Neuron (in vitro differentiated cells): ENCODE measurements at regions not wholly inside any gene's neighbourhood (a gene's known extent, or its start where the extent isn't known, plus 50 kb on each side); places are given as distances from the start of the nearest gene placed in this dataset.
"Not testable (repeated sequence)": the region's sequence is repeated elsewhere in the genome, so short reads cannot be mapped to it uniquely, and the experiment has no call there.

Experiments used
- H2AFZ ChIP-seq: one replicate; pipeline ENCODE4 v1.6.1; 2013; ENCODE audit warnings: low read depth, mild to moderate bottlenecking, inconsistent platforms, low read length, moderate library complexity
- H3K27me3 ChIP-seq: one replicate; pipeline ENCODE4 v1.6.1; 2013; ENCODE audit warnings: low read length; ENCODE audit not compliant: insufficient read depth
- H3K36me3 ChIP-seq: one replicate; pipeline ENCODE4 v1.6.1; 2013; ENCODE audit warnings: low read length; ENCODE audit not compliant: insufficient read depth
- H3K4me1 ChIP-seq: one replicate; pipeline ENCODE4 v1.6.1; 2013; ENCODE audit warnings: low read length; ENCODE audit not compliant: insufficient read depth
- H3K4me3 ChIP-seq: 2 replicates; pipeline ENCODE4 v1.5.1; 2013; ENCODE audit warnings: mild to moderate bottlenecking, low read length, moderate library complexity
- H3K9me3 ChIP-seq: one replicate; pipeline ENCODE4 v1.6.1; 2013; ENCODE audit warnings: low read length

DNA sequence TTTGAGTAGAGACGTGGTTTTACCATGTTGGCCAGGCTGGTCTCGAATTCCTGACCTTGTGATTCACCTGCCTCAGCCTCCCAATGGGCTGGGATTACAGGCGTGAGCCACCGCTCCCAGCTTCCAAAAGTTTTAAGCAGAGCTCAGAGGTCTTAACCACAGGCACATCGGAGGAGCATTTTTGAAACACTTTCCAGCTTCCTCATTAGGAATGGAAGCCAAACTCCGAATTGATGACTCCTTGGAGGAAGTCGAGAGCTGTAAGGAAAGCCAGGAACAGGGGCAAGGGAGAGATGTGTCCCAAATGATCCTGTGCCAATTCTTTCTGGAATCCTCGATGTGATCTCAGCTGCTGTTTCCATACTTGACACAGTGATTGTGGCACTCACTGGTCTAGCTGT, 56.2 kb upstream of the CCZ1B start:
- H3K27me3 ChIP-seq, H3K9me3 ChIP-seq, H3K36me3 ChIP-seq, H3K4me1 ChIP-seq, H3K4me3 ChIP-seq, H2AFZ ChIP-seq: not testable (repeated sequence)

DNA sequence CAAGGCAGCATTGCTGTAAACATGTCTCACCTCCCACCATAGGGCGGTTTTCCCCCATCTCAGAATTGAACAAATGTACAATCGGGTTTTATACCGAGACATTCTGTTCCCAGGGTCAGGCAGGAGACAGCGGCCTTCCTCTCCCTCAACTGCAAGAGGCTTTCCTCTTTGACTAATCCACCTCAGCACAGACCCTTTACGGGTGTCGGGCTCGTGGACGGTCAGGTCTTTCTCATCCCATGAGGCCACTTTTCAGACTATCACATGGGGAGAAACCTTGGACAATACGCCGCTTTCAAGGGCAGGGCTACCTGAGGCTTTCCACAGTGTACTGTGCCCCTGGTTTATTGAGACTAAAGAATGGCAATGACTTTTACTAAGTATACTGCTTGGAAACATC, 57.7 kb upstream of the CCZ1B start:
- not testable (repeated sequence) for H3K4me3 ChIP-seq, H2AFZ ChIP-seq

DNA sequence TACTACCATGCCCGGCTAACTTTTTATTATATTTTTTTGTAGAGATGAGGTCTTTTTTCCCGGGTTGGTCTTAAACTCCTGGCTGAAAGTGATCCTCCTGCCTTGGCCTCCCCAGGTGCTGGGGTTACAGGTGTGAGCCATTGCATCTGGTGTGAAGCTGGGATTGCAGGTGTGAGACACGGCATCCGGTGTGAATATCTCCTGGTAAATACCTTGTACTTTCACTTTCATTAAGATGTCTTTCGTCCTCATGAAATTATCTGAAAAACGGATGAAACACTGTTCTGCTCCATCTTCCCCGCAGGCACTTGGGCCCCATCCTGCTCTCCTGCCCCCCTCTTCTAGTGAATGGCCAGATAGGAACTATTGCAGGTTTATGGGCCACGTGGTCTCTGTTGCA, 60.1 kb upstream of the CCZ1B start:
- H3K9me3 ChIP-seq, result no peaks in the 10 kb centered on the region
- no peaks in the 10 kb centered on the region for H3K4me1 ChIP-seq
- H3K27me3 ChIP-seq, result peaks cover 2% of the 10 kb centered on the region
- H3K4me3 ChIP-seq, result no peak overlapping the region
- no peaks in the 10 kb centered on the region for H3K36me3 ChIP-seq
- no peak overlapping the region for H2AFZ ChIP-seq

More for the DNA sequence above, 57.7 kb upstream of the CCZ1B start:
- not testable (repeated sequence) for H3K9me3 ChIP-seq, H3K4me1 ChIP-seq, H3K36me3 ChIP-seq, H3K27me3 ChIP-seq

DNA sequence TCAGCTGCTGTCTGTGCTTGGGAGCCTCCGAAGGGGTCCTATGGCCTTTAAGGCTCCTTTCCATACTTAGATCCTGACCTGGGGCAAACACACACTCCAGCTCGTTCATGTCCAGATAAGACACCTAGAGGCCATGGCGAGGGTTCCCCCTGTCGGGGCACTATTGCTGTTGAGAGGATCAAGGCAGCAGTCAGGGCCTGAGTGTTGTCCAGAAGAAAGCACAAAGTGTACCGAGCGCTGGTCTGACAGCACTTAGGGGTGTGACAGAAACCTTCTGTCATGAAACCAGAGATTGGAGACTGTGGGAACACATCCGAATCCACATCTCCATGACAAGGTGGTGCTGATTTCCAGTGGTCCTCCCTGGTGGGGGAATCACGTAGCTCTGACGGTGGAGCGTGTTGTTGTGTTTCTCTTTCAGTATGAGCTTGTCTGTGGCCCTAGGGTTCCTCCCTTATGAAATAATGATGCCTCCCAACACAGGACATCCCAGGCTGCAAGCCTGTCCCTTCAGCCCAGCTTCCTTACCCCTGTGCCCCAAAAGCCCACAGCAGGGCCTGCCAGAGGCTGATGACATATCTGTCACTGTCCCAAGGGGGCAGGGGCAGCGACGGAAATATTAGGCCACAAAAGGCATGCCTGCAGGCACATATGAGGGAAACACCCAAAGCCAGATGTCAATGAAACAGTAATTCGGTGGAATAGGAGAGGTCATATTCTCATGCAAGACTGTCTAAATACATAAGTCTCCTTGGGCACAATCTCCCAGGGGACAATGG, 62.4 kb upstream of the CCZ1B start:
- not testable (repeated sequence) for H3K27me3 ChIP-seq, H2AFZ ChIP-seq, H3K36me3 ChIP-seq, H3K4me3 ChIP-seq, H3K4me1 ChIP-seq, H3K9me3 ChIP-seq

DNA sequence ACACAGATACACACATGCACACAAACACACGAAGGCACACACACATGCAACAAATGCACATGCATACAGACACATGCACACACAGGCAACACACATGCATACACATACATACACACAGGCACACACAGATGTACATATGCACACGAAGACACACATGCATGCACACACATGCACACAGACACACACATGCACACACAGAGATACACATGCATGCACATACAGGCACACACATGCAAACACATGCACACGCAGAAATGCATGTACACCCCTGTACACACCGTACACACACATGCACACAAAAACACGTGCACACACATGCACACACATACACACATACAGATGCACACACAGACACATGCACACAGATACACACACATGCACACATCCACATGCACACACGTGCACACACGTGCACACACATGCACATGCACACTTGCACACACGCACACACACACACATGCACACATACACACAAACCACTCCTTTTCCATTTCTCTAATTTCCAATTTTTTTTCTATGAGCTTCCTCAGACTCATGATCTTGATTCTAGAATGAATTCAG, 63.3 kb upstream of the CCZ1B start:
- Histone ChIP-seq H2AFZ (no peak overlapping the region), H3K27me3 (peaks cover 2% of the 10 kb centered on the region), H3K4me3 (no peak overlapping the region), H3K36me3 (no peaks in the 10 kb centered on the region), H3K4me1 (no peaks in the 10 kb centered on the region), H3K9me3 (no peaks in the 10 kb centered on the region)

DNA sequence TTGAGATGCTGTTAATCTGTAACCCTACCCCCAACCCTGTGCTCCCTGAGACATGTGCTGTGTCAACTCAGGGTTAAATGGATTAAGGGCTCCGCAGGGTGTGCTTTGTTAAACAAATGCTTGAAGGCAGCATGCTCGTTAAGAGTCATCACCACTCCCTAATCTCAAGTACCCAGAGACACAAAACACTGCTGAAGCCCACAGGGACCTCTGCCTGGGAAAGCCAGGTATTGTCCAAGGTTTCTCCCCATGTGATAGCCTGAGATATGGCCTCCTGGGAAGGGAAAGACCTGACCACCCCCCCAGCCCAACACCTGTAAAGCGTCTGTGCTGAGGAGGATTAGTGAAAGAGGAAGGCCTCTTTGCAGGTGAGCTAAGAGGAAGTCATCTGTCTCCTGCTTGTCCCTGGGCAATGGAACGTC, 76.0 kb upstream of the CCZ1B start:
- not testable (repeated sequence) for H3K4me3 ChIP-seq, H3K36me3 ChIP-seq, H3K9me3 ChIP-seq, H3K4me1 ChIP-seq, H3K27me3 ChIP-seq, H2AFZ ChIP-seq

DNA sequence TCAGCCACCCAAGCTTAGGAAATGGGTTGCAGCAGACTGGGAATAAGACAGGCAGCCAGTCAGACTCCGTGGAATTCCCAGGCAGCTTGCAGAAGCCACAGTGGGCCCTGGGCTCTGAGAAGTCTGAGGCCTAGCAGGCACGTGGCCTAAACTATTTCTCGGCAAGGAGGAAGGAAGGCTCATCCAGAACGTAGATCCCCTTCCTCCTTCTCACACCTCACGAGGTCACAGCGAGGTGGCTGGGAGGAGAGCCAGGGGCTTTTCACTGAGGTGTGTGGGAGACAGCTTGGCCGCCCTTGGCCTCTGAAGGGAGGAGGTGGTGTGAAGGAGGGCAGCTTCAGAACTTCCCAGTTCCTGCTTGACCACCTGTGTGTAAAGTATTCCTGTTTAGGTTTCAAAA, 77.2 kb upstream of the CCZ1B start:
- H3K9me3 ChIP-seq, H3K36me3 ChIP-seq, H3K4me3 ChIP-seq, H2AFZ ChIP-seq, H3K27me3 ChIP-seq, H3K4me1 ChIP-seq: not testable (repeated sequence)

DNA sequence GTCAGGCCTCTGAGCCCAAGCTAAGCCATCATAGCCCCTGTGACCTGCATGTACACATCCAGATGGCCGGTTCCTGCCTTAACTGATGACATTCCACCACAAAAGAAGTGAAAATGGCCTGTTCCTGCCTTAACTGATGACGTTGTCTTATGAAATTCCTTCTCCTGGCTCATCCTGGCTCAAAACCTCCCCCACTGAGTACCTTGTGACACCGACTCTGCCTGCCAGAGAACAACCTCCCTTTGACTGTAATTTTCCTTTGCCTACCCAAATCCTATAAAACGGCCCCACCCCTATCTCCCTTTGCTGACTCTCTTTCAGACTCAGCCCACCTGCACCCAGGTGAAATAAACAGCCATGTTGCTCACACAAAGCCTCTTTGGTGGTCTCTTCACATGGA, 77.7 kb upstream of the CCZ1B start:
- not testable (repeated sequence) for H3K9me3 ChIP-seq, H3K27me3 ChIP-seq, H3K4me3 ChIP-seq, H3K36me3 ChIP-seq, H2AFZ ChIP-seq, H3K4me1 ChIP-seq

DNA sequence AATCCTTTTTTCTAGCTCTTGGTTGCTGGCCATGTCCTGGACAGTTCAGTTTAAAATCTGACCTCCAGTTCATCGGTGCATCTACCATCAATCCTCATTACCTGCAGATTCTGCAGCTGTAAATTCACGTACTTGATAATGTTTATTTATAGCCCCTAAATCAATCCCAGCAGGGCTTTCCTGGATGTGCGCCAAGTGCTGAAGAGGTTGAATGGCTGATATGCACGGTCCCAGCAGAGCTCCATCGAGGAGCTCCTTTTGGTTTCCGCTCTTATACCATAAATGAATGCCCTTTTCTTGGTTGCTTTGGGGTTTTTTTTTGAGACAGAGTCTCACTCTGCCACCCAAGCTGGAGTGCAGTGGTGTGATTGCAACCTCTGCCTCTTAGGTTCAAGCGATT, 91.2 kb upstream of the CCZ1B start:
- H3K4me3 ChIP-seq, result no peak overlapping the region
- no peaks in the 10 kb centered on the region for H3K36me3 ChIP-seq
- H3K27me3 ChIP-seq, result no peaks in the 10 kb centered on the region
- no peak overlapping the region for H2AFZ ChIP-seq
- H3K4me1 ChIP-seq, result no peaks in the 10 kb centered on the region
- no peaks in the 10 kb centered on the region for H3K9me3 ChIP-seq

DNA sequence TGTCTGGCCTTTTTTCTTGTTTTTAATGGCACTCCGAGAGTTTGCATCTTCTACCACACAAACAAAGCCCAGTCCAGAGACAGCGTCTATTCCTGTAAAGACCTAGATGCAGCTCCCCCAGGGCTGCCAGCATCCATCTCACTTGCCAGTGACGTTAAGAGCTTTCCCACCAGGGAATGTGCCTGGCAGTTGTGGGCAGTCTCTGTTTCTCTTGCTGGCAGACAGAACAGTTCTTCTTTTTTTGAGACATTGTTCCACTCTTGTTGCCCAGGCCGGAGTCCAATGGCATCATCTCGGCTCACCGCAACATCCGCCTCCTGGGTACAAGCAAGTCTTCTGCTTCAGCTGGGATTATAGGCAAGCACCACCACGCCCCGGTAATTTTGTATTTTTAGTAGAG, 93.1 kb upstream of the CCZ1B start:
- not testable (repeated sequence) for H2AFZ ChIP-seq, H3K4me3 ChIP-seq, H3K4me1 ChIP-seq, H3K27me3 ChIP-seq, H3K9me3 ChIP-seq, H3K36me3 ChIP-seq

DNA sequence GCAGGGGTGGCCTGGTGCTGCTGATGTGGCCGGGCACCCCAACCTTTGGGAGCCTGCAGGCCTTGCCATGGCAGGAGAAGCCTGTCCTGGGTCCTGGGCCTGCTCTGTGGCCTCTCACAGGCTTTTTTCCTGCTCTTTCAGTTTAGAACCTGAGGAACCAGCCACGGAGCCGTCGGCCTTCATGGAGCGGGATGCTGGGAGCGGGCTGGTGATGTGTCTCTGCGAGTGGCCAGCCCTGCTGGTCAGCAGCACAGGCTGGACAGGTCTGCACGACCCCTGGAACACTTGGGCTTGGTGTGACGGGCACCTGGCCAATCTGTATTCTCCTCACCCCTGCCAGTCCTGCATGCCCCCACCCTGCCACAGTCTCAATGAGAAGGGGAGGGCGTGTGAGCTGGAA, 98.4 kb upstream of the CCZ1B start:
- not testable (repeated sequence) for H3K9me3 ChIP-seq, H3K4me3 ChIP-seq, H3K36me3 ChIP-seq, H3K4me1 ChIP-seq, H3K27me3 ChIP-seq, H2AFZ ChIP-seq

DNA sequence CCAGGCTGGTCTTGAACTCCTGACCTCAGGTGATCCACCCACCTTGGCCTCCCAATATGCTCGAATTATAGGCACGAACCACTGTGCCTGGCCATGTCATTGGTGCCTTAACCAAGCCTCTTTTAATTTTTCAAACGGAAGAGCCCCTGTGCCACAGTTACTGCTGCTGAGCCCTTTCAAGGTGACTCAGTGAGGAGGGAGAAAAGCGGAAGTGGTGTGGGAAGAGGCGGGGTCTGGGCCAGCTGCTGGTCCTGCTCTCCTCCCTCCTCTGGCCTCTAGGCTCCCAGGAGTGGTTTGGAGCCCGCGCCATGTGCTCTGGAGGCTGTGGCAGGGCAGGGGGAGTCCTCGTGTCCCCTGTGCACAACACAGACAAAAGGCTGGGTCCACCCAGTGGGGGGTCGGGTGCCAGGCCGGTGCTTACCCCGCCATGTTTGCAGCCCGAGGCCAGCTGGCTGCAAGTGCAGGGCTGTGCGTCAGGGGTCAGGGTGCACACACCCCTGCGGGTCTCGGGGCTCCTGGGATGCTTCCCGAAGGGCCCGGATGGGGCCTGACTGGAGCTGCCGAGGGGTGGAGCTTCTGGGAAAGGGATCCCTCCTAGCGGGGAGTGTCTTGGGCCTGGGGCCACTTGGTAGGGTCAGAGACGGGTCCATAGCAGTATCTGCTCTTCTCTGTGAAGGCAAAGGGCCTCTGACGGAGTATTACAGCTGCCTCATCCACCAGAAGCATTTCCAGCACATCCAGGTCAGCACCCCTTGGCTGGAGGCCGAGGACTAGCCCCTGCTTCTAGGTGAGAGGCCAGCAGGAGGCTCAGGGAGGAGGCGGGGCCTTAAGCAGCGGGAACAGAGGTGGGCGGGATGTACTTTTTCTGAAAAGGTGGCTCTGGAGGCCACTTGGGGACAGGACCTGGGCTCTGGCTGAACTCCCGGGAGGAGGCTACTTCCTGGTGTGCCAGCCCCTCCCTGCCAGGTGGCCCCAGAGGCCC, 100.4 kb upstream of the CCZ1B start:
- not testable (repeated sequence) for H3K4me3 ChIP-seq, H3K4me1 ChIP-seq

DNA sequence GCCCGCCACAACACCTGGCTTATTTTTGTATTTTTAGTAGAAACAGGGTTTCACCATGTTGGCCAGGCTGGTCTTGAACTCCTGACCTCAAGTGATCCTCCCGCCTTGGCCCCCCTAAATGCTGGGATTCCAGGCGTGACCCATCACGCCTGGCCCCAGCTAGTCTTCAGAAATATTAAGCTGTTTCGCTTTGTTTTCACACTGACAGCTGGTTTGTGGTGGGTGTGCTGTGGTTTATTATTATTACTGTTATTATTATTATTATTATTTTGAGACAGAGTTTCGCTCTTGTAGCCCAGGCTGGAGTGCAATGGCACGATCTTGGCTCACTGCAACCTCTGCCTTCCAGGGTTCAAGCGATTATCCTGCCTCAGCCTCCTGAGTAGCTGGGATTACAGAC, 101.6 kb upstream of the CCZ1B start:
- H3K4me1 ChIP-seq, H3K36me3 ChIP-seq, H3K9me3 ChIP-seq, H3K27me3 ChIP-seq, H3K4me3 ChIP-seq, H2AFZ ChIP-seq: not testable (repeated sequence)

More for the DNA sequence above, 100.4 kb upstream of the CCZ1B start:
- H3K27me3 ChIP-seq, H3K9me3 ChIP-seq, H2AFZ ChIP-seq, H3K36me3 ChIP-seq: not testable (repeated sequence)
